ENCODE measurements at regions not wholly inside any gene's neighbourhood (a gene's known extent, or its start where the extent isn't known, plus 50 kb on each side); places are given as distances from the start of the nearest gene placed in this dataset.

DNA sequence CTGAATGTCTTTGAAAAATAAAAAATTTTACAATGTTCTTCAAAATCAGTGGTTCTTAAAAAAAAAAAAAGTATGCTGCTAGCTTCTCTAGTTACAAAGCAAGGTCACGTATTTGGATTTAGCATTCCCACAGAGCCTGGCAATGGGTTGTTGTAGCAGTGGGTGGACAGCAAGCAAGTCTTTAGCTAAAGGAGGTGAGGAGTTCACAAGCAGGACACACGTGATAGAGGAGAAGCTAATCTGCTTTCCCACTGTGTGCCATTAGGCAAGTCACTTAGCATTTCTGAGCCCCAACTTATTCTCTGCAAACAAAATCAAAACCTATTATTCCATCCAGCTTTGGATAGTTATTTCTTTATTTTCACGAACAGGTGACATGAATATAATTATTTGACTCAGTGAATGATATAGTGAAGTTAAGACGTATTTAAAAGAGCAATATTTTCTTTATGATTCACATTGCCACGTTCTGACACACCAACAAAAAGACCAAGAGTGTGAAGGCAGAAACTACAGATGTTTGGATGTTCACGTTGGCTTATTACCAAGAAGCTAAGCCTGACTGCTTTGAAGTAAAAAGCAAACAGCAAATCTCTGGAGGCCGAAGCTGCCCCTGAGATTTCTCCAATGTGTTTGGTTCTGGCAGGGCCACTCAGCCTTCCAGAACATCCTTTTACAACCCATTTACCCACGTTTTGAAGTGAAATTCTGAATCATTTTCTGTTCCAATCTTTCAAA, 612.1 kb upstream of the CDH6 start:
- Histone ChIP-seq H2BK120ac (ENCODE audit: low read depth, low read length, poor library complexity, severe bottlenecking) (no peak overlapping the region), H3K14ac (ENCODE audit: insufficient read depth, low read length) (no peak overlapping the region), H2AFZ (ENCODE audit: low read length) (no peak overlapping the region), H2AK5ac (ENCODE audit: insufficient read length, low read length) (no peak overlapping the region), H3K27ac (ENCODE audit: insufficient read length, low read depth, low read length) (no peak overlapping the region), H4K8ac (replicated peaks; ENCODE audit: insufficient read length, low read depth, low read length) (no peak overlapping the region), H4K20me1 (ENCODE audit: control insufficient read depth, insufficient read depth, insufficient read length) (no peaks in the 10 kb centered on the region), H3K9me3 (ENCODE audit: control insufficient read depth, low read depth, low read length) (no peaks in the 10 kb centered on the region), H3K4ac (ENCODE audit: low read depth, low read length) (no peak overlapping the region), H3K23ac (ENCODE audit: insufficient read length, low read depth, low read length) (no peak overlapping the region), H3K27me3 (ENCODE audit: insufficient read depth, low read length) (no peaks in the 10 kb centered on the region), H3K9ac (ENCODE audit: extremely low read depth, insufficient read length, low read length) (no peak overlapping the region), H3T11ph (ENCODE audit: low read length) (no peak overlapping the region), H3K79me2 (ENCODE audit: insufficient read depth, low read length) (no peaks in the 10 kb centered on the region), H3K79me1 (ENCODE audit: insufficient read depth, low read depth, low read length, poor library complexity, severe bottlenecking) (no peaks in the 10 kb centered on the region), H2BK5ac (ENCODE audit: insufficient read length, low read length) (no peak overlapping the region), H2BK20ac (ENCODE audit: low read depth, low read length, poor library complexity, severe bottlenecking) (no peak overlapping the region), H3K18ac (ENCODE audit: insufficient read length, low read depth, low read length) (no peak overlapping the region), H4K91ac (ENCODE audit: insufficient read length, low read depth, low read length) (no peak overlapping the region), H2BK12ac (ENCODE audit: insufficient read length, low read depth, low read length) (no peak overlapping the region), H4K5ac (ENCODE audit: insufficient read length, low read depth, low read length) (no peak overlapping the region), H3K4me1 (ENCODE audit: insufficient read depth, low read length) (no peaks in the 10 kb centered on the region), H3K23me2 (ENCODE audit: insufficient read length, low read depth, low read length, poor library complexity, severe bottlenecking) (no peaks in the 10 kb centered on the region), H3K56ac (ENCODE audit: insufficient read length, low read depth, low read length) (no peak overlapping the region), H2BK15ac (ENCODE audit: low read depth, low read length) (no peak overlapping the region), H3K4me2 (ENCODE audit: insufficient read depth, insufficient read length, low read length) (no peak overlapping the region)
- Mint-ChIP-seq H3K4me3 (no peak overlapping the region), H3K4me1 (peaks cover 17 to 18% of the 10 kb centered on the region in 2 experiments), H3K36me3 (ENCODE audit: insufficient read depth in 1 of 3, low read depth in 3 of 3) (peaks cover 0 to 5% (median 0%) of the 10 kb centered on the region in 3 experiments; a peak in 2 of 7 replicates), H3K27ac (peak overlapping the region in 1 of 3 experiments; percentile 4; a peak in 1 of 7 replicates), H3K9me3 (peaks cover 3 to 4% of the 10 kb centered on the region in 2 experiments; a peak in 3 of 5 replicates), H3K27me3 (ENCODE audit: low read depth) (no peaks in the 10 kb centered on the region)
- no CpG with 5 or more reads among the region's 8 CpGs for WGBS (ENCODE audit: extremely low coverage, insufficient read length, low lambda C conversion rate)
- TF ChIP-seq, protein P1, sequence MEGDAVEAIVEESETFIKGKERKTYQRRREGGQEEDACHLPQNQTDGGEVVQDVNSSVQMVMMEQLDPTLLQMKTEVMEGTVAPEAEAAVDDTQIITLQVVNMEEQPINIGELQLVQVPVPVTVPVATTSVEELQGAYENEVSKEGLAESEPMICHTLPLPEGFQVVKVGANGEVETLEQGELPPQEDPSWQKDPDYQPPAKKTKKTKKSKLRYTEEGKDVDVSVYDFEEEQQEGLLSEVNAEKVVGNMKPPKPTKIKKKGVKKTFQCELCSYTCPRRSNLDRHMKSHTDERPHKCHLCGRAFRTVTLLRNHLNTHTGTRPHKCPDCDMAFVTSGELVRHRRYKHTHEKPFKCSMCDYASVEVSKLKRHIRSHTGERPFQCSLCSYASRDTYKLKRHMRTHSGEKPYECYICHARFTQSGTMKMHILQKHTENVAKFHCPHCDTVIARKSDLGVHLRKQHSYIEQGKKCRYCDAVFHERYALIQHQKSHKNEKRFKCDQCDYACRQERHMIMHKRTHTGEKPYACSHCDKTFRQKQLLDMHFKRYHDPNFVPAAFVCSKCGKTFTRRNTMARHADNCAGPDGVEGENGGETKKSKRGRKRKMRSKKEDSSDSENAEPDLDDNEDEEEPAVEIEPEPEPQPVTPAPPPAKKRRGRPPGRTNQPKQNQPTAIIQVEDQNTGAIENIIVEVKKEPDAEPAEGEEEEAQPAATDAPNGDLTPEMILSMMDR (conservative IDR thresholded peaks at IDR 0.05) = no peak
- no peak for DNase-seq

Measured in H9 (cell line).